Inferior parietal cortex (tissue), 1 donor: ENCODE measurements at regions not wholly inside any gene's neighbourhood (a gene's known extent, or its start where the extent isn't known, plus 50 kb on each side); places are given as distances from the start of the nearest gene placed in this dataset.
"Not testable (repeated sequence)": the region's sequence is repeated elsewhere in the genome, so short reads cannot be mapped to it uniquely, and the experiment has no call there.

Source experiments
- DNase-seq: peaks from one replicate; pipeline ENCODE4 v3.0.0-alpha.2; 2016; ENCODE audit errors: extremely low spot score

- no peak for DNase-seq
Measured at GRCh38 chr2:17136877-17137276, 381.4 kb downstream of the RAD51AP2 start.

GRCh38 chr2:17136231-17136630 lies 382.0 kb downstream of the RAD51AP2 start:
- no peak for DNase-seq

DNA sequence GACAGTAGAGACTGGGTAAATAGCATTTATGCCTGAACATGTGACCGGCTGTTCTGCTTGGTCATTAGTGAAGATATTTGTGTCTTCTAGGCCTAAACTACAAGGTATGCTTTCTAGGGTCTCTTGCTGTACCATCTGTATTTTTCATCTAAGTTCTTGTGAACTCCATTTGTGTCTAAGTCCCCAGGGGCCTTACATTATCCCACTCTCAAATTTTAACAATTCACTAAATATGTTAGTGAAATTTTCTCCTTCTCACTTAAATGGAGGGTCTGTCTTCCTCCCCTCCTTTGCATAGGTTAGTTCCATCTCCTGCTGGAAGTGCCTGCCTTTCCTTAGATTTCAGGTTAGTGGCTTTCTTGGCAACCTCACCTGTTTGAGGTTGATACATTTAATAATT lies 382.6 kb downstream of the RAD51AP2 start:
- no peak for DNase-seq

DNA sequence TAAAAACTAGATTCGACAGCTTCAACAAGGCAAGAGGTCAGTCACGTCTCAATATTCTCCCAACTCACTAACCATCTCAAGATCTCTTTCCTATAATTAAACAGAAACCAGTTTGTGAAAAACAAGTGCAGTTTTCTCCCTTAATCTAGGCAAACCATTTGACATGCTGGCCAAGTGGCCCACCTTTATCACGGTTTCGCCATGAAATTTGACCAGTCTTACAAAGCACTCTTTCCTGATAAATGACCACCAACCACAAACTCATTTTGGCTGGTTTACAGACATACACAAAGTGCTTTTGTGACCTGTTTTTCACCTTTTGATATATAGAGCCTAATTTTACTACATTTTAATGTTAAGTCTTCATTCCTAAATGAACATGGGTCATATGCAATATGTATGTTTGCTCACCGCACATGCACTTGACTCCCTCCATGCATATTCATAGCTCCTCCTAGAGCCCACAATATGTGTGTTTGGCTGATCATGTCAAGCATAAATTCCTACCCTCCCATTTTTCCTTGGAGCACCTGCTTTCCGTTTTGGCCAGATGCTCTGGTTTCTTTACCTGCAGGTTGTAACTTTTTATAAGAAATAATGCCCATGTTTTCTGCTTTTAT lies 385.1 kb downstream of the RAD51AP2 start:
- no peak for DNase-seq

DNA sequence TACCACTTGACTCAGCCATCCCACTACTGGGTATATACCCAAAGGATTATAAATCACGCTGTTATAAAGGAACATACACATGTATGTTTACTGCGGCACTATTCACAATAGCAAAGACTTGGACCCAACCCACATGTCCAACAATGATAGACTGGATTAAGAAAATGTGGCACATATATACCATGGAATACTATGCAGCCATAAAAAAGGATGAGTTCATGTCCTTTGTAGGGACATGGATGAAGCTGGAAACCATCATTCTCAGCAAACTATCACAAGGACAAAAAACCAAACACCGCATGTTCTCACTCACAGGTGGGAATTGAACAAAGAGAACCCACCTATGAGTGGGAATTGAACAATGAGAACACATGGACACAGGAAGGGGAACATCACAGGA lies 387.6 kb downstream of the RAD51AP2 start:
- not testable (repeated sequence) for DNase-seq

DNA sequence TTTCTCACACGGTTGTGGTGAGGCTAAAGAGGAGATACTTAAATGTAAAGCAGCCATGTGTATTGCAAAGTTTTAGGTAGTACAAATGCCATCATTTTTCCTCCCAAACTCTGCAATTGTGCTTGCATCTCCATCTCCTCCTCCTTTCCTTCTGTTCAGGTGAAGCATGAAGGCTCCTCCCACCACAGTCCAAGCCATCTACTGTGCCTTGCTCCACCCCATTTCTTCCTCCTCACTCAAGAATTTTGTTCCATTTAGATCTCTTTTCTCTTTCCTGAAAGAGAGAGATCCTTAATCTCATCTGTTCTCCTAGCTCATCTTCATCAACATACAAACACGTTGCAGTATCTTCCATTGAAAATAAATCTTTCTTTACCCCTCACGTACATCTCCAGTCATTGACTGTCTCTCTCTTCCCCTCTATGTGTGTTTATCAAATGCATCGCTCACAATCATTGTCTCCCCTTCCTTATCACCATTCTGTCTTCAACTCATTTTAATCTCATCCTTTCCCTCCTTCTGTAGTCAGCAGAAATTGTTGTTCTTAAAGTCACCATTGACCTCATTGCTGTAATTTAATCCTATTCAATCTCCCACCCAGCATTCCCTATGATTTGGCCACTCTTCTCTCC lies 392.1 kb downstream of the RAD51AP2 start:
- no peak for DNase-seq

DNA sequence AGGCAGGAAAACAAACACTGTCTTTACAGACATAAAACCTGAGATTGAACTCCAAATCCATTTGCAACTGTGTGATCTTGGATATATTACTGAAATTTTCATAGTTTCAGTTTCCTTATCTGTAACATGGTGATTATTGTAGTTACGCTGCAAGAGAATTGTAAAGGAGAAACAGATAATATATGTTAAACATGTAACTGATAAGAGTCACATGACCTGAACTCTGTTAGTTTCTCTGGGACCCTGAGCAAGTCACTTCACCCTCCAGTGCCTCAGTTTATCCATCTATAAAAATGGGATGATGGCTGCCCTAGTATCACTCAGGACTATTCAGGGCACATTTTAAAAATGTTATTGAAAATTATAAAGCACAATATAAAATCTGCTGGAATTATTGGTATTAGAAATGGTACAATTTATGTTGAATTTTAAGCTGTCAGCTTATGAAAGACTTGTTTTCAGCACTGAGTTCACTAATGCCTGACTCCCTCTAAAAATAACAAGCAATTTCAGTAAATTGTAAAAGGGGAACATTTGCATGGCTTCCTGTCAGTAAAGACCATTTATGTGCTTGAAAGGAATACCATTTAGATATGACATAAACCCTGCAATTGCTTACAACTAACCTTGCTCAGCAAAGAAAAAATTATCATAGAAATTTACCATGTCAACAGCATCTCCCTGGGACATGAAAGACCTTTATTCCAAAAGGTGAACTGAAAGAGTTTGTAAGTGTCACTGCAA lies 393.5 kb downstream of the RAD51AP2 start:
- no peak for DNase-seq

DNA sequence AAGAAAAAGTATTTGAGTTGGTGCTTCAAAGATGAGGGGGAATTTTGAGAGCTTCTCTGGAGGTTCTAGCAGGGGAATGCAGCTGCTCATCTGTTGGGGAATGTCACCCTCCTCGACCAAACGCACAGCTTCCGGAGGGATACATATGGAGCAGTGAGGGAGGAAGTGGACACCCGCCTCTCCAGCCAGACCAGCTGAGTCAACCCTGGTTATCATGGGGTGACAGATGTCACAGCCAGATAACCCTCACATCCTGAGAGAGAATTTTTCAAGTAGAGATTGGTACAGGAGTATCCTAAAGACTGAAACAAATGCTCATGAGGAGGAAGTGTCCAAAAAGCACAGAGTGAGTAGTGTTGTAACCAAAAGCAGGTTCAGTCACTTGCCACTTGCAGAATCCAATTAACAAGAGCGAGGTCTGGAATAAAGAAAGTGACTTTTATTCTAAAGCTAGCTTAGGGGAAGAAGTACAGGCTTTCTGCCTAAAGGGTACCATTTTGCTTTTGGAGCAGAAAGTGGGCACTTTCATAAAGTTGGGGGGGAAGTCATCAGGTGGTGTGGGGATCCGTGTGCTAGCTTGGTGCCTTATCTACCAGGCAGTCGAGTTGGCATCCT lies 395.2 kb downstream of the RAD51AP2 start:
- DNase-seq = no peak

DNA sequence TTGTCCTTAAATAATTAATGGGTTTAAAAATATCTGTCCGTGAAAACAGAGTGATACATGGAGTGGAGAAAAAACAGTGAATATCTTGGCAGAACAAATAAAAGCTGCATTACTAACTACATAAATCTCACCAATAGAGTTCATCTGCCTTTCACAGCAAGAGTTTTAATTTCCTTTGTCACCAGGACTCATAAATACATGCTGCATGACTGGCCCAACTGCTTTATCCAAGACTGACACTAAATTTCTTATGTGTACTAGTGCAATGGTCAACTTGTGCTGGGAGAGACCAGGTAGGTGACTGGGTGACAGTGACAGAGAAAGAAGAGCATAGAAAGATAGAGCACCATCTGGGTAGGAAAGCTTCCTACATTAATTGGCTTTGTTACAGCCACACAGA lies 402.8 kb downstream of the RAD51AP2 start:
- no peak for DNase-seq

DNA sequence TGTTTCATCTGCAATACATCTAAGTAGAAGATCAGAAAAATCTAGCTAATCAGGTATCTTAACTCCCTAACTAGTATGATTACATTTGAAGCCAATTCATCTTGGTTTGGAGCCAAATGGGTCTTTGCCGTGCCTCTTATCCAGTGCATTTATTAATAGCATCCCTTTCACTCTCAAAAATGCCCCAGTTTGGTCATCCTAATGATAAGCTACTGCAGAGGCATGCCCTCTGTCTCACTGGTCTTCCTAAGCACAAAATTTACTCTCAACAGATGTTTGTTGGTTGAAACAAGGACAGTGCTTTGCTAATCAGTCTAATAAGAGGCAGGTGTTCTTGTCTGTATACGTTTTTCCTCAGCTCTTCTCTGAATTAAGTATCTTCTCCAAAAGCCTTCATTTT lies 403.2 kb downstream of the RAD51AP2 start:
- no peak for DNase-seq

DNA sequence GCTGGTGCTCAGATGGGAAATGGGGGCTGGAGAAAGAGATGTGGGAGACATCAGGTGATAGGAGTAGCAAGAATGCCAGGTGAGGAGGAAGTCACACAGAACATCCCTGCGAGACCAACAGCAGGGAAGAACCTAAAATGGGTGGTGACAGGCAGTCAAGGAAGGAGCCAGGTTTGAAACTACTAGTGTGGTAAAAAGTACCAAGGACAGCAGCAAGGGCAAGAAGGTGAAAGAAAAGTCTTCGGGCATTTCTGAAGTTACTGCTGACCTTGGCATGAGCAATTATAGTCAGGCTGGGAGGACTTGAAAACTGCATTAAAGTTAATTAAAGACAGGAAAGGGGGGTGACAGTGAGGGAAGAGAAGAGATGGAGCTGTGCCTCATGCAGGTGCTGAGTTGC lies 410.4 kb downstream of the RAD51AP2 start:
- no peak for DNase-seq

- DNase-seq = no peak
Measured at GRCh38 chr2:17107151-17107550, 411.1 kb downstream of the RAD51AP2 start.

GRCh38 chr2:17106418-17106817 lies 411.8 kb downstream of the RAD51AP2 start:
- no peak for DNase-seq

DNA sequence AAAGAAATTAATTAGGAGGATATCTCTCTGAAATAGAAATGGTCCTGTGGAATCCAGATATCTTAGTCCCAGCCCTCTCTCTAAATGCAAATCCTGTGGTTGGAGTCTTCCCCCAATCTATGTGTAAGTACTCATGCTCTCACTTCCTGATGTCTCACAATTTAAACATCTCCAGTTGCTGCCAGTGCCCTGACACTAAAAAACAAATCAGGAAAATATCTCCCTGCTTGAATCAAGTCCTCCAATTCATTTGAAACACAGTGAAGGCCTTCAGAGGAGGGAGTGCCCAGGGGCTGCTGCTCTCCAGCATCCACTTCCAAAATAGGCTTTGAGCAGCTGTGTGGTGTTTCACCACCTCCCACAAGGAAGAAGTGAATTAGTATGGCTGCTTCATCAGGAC lies 413.8 kb downstream of the RAD51AP2 start:
- DNase-seq = no peak

DNA sequence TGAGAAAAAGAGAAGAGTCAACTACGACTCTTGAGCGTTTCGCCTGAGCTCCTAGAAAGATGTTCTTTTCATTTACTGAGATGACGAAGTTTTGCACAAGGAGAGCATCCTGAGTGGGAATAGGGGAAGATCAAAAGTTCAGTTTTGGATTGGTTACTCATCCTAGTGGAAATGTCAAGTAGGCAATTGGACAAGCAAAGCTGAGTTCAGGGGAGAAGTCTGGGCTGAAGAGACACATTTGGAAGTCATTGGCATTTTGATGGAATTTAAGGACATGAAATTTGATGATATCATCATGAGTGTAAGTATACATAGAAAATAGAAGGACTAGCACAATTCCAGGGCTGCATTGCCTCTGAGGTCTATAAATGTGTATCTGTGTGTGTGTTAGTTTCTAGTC lies 416.6 kb downstream of the RAD51AP2 start:
- no peak for DNase-seq

GRCh38 chr2:17101091-17101490 lies 417.1 kb downstream of the RAD51AP2 start:
- DNase-seq = no peak

- no peak for DNase-seq
Measured at GRCh38 chr2:17095340-17095739, 422.9 kb downstream of the RAD51AP2 start.

DNA sequence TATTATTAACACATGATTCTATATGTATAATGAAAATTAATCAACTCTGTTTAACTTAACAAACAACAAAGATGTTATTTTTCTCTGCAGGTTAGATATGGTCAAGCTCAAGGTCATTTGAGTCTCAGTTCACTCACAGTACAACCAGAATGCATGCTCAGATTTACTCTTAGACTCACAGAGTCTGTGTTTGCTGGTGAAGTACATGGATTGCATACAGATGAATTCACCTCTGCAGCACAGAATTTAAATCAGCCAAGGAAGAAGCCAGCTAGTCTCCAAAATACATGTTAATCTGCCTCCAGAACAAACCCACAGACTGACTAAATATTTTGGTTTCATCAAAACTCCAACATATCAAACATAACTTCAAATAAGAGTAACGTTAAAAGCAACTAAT lies 424.5 kb downstream of the RAD51AP2 start:
- DNase-seq = no peak

GRCh38 chr2:17086990-17087389 lies 421.4 kb upstream of the CYRIA start:
- DNase-seq = no peak

- DNase-seq = no peak
Measured at GRCh38 chr2:17085546-17086202, 420.0 kb upstream of the CYRIA start.

- DNase-seq = no peak
Measured at GRCh38 chr2:17084877-17085276, 419.2 kb upstream of the CYRIA start.

DNA sequence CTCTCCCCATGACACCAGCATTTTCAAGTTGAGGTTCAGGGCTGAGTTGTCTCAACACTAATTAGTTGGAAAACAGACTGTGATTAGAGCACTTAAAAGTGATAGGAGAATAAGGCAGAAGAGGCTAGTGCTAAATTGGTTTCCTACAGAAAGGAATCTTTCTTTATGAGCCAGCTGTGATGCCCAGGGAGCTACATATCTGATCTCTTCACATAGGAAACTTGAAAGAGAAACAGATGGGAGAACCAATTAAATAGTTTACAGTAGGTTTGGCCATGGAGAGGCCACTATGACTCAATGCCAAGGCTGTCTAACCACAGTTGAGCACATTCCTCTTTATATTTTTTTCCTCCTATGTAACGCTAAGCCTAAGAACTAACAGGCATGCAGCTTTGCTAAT lies 418.3 kb upstream of the CYRIA start:
- no peak for DNase-seq
